Vagina (tissue), 2 donors: ENCODE measurements at regions not wholly inside any gene's neighbourhood (a gene's known extent, or its start where the extent isn't known, plus 50 kb on each side); places are given as distances from the start of the nearest gene placed in this dataset.

Experiments used
- POLR2A ChIP-seq, 2 donors: fragments of 450-650 bp; IDR thresholded peaks; one replicate each; pipeline ENCODE4 v1.6.1; 2017; ENCODE audit warnings: antibody characterized with exemption in 2 of 2, mild to moderate bottlenecking in 2 of 2, moderate library complexity in 2 of 2
- POLR2AphosphoS5 ChIP-seq, 2 donors: sonication (generic); formaldehyde crosslinking; IDR thresholded peaks; one replicate each; pipeline ENCODE4 v1.9.0; 2017; ENCODE audit warnings: antibody characterized with exemption in 2 of 2, mild to moderate bottlenecking in 2 of 2, low read depth in 1 of 2; ENCODE audit not compliant: insufficient read depth in 1 of 2
- TF ChIP-seq, protein P1 (sequence below), 3 experiments: fragments of 450-650 bp in 2 of 3; fragments of 200-600 bp in 1 of 3; sonication (generic) in 1 of 3; IDR thresholded peaks; one replicate each; pipeline ENCODE4 v1.5.1; 2017 to 2019; ENCODE audit warnings: antibody characterized with exemption in 3 of 3, mild to moderate bottlenecking in 2 of 3, moderate library complexity in 2 of 3

GRCh38 chr2:84249140-84249539, 209.9 kb downstream of the SUCLG1 start:
- TF ChIP-seq, protein P1, sequence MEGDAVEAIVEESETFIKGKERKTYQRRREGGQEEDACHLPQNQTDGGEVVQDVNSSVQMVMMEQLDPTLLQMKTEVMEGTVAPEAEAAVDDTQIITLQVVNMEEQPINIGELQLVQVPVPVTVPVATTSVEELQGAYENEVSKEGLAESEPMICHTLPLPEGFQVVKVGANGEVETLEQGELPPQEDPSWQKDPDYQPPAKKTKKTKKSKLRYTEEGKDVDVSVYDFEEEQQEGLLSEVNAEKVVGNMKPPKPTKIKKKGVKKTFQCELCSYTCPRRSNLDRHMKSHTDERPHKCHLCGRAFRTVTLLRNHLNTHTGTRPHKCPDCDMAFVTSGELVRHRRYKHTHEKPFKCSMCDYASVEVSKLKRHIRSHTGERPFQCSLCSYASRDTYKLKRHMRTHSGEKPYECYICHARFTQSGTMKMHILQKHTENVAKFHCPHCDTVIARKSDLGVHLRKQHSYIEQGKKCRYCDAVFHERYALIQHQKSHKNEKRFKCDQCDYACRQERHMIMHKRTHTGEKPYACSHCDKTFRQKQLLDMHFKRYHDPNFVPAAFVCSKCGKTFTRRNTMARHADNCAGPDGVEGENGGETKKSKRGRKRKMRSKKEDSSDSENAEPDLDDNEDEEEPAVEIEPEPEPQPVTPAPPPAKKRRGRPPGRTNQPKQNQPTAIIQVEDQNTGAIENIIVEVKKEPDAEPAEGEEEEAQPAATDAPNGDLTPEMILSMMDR (IDR thresholded peaks at IDR 0.05): no peak
- TF ChIP-seq POLR2A (IDR thresholded peaks at IDR 0.05) (no peak), POLR2AphosphoS5 (IDR thresholded peaks at IDR 0.05; ENCODE audit: insufficient read depth in 1 of 2, low read depth in 1 of 2) (no peak)
